ENCODE measurements at regions not wholly inside any gene's neighbourhood (a gene's known extent, or its start where the extent isn't known, plus 50 kb on each side); places are given as distances from the start of the nearest gene placed in this dataset.

DNA sequence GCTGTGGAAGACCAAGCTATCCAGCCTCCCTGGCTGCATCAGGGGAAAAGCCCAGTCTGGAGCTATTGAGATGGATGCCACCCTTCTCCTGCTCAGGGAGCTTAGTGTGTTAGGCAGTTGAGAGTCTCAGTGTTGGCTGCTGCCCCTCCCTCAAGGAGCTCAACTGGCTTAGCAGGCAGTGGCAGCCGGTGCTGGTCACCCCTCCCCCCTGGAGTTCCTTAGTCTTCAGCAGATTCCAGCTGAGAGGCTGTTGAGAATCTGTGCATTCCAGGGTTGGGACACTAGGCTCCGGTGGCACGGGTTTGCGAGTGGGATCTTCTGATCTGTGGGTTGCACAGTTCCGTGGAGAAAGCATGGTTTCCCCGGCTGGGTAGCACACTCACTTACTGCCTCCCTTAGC lies 883.8 kb downstream of the NSUN3 start:
- H3K4me1 ChIP-seq (ENCODE audit: control insufficient read depth, insufficient read depth, low read length) = no peaks in the 10 kb centered on the region
- no CpG with 5 or more reads among the region's 6 CpGs for WGBS (ENCODE audit: insufficient coverage, low lambda C conversion rate)
- no peaks in the 10 kb centered on the region for H3K27me3 ChIP-seq (ENCODE audit: control insufficient read depth, insufficient read depth, low read length)
- H3K27ac ChIP-seq (ENCODE audit: low read length) = no peak overlapping the region
- no peaks in the 10 kb centered on the region for H3K9me3 ChIP-seq (ENCODE audit: control insufficient read depth, low read depth, low read length)
- no peaks in the 10 kb centered on the region for H3K36me3 ChIP-seq (ENCODE audit: control insufficient read depth, insufficient read depth, low read length)
- DNase-seq = no peak
- H3K4me3 ChIP-seq (ENCODE audit: low read length) = no peak overlapping the region

DNA sequence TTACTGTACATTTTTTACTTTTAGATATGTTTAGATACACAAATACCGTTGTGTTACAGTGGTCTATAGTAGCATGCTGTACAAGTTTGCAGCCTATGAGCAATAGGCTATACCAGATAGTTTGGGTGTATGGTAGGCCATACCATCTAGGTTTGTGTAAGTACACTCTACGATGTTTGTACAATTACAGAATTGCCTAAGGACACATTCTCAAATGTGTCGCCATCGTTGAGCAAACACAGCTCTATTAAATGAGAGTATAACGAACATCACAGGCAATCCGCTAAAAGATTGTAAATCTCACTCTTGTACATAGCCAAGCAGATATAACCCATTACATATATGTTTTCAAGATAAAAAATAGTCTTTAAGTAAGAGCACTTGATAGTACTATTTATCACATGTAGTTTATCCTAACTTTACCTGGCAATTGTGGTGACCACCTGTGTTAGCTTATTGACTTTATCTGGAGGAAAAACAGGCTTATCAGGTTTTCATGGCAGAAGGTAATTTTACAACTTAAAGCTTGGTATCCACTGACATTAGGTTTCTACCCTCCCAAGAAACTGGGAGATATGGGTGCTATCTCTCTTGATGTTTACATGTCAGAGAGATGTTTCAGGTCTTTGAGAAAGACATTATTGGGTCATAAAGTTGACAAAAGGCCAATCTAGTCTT lies 898.7 kb downstream of the NSUN3 start:
- WGBS (ENCODE audit: insufficient coverage, low lambda C conversion rate) = 17% methylated on average over 1 of the region's 6 CpGs
- H3K4me1 ChIP-seq (ENCODE audit: control insufficient read depth, insufficient read depth, low read length) = no peaks in the 10 kb centered on the region
- no peaks in the 10 kb centered on the region for H3K27me3 ChIP-seq (ENCODE audit: control insufficient read depth, insufficient read depth, low read length)
- DNase-seq = peak; percentile 14 to 51
- no peak overlapping the region for H3K27ac ChIP-seq (ENCODE audit: low read length)
- H3K9me3 ChIP-seq (ENCODE audit: control insufficient read depth, low read depth, low read length) = no peaks in the 10 kb centered on the region
- no peak overlapping the region for H3K4me3 ChIP-seq (ENCODE audit: low read length)
- no peaks in the 10 kb centered on the region for H3K36me3 ChIP-seq (ENCODE audit: control insufficient read depth, insufficient read depth, low read length)

DNA sequence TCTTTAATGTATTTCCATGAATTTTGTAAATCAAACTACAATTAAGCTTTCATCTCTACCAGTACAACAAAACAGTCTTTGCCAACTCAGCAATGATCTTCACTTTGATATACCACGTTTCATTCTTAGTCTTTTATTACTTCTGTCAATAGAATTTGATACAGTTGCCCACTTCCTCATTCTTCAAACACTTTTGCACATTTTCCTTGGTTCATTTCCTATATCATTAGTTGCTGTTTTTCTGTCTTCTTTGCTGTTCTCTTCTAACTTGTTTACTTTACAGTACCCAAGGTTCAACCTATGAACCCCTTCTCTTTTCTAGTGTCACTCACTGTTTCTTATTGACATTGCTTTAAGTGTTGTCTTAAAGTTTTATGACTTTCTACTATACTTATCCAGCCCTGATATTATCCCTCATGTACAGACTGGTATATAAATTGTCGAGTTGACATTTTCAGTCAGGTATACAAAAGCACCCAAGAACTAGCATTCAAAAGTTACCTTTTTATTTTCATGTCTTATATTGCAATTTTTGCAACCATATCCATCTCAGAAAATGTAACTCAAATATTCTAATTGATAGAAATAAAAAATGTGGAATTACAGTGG lies 903.1 kb downstream of the NSUN3 start:
- H3K4me3 ChIP-seq (ENCODE audit: low read length) = no peak overlapping the region
- DNase-seq = no peak
- H3K27me3 ChIP-seq (ENCODE audit: control insufficient read depth, insufficient read depth, low read length) = no peaks in the 10 kb centered on the region
- no peaks in the 10 kb centered on the region for H3K9me3 ChIP-seq (ENCODE audit: control insufficient read depth, low read depth, low read length)
- no peaks in the 10 kb centered on the region for H3K36me3 ChIP-seq (ENCODE audit: control insufficient read depth, insufficient read depth, low read length)
- no peaks in the 10 kb centered on the region for H3K4me1 ChIP-seq (ENCODE audit: control insufficient read depth, insufficient read depth, low read length)
- WGBS (ENCODE audit: insufficient coverage, low lambda C conversion rate) = 64% methylated on average over 1 of the region's 2 CpGs
- H3K27ac ChIP-seq (ENCODE audit: low read length) = no peak overlapping the region

DNA sequence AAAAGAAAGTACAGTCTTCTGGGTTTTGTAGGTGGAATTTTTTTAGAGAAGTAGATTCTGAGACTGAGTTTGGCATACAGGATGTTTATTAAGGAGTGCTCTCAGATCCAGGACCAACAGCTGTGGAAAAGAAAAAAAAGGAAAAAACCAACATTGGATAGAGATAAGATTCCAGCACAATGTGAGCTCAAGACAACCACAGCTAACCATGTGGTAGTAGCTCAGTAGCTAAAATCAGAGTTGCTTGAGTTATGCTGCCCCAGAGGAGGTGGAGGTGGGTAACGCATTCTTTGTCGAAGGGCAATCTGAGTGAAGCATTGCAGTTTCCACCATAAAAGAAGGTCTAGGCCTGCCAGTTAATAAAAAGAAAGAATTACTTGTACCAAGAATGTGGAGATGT lies 904.3 kb downstream of the NSUN3 start:
- H3K27me3 ChIP-seq (ENCODE audit: control insufficient read depth, insufficient read depth, low read length) = no peaks in the 10 kb centered on the region
- H3K9me3 ChIP-seq (ENCODE audit: control insufficient read depth, low read depth, low read length) = no peaks in the 10 kb centered on the region
- DNase-seq = no peak
- no peak overlapping the region for H3K4me3 ChIP-seq (ENCODE audit: low read length)
- H3K4me1 ChIP-seq (ENCODE audit: control insufficient read depth, insufficient read depth, low read length) = no peaks in the 10 kb centered on the region
- no CpG with 5 or more reads among the region's 2 CpGs for WGBS (ENCODE audit: insufficient coverage, low lambda C conversion rate)
- no peak overlapping the region for H3K27ac ChIP-seq (ENCODE audit: low read length)
- no peaks in the 10 kb centered on the region for H3K36me3 ChIP-seq (ENCODE audit: control insufficient read depth, insufficient read depth, low read length)

DNA sequence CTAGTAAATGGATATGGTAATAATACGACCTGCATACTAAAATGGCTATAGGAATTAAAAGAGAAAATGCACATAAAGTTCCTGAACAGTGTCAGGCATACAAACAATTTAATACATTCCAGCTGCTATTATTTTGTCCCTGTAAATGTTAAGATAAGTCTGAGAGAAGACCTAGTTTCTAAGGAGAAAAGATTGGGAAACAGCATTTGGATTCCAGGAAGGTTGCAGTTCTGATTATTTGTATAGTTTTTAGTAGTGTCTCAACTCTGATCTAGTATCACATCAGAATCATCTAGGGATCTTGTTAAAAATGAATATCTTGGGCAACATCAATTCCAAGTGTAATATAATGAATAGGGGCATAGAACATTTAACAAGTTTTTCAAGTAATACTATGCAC lies 905.7 kb downstream of the NSUN3 start:
- Histone ChIP-seq H3K36me3 (ENCODE audit: control insufficient read depth, insufficient read depth, low read length) (no peaks in the 10 kb centered on the region), H3K27ac (ENCODE audit: low read length) (no peak overlapping the region), H3K4me1 (ENCODE audit: control insufficient read depth, insufficient read depth, low read length) (no peaks in the 10 kb centered on the region), H3K4me3 (ENCODE audit: low read length) (no peak overlapping the region), H3K27me3 (ENCODE audit: control insufficient read depth, insufficient read depth, low read length) (no peaks in the 10 kb centered on the region), H3K9me3 (ENCODE audit: control insufficient read depth, low read depth, low read length) (no peaks in the 10 kb centered on the region)
- no peak for DNase-seq
- WGBS (ENCODE audit: insufficient coverage, low lambda C conversion rate) = no CpG with 5 or more reads among the region's 1 CpG

DNA sequence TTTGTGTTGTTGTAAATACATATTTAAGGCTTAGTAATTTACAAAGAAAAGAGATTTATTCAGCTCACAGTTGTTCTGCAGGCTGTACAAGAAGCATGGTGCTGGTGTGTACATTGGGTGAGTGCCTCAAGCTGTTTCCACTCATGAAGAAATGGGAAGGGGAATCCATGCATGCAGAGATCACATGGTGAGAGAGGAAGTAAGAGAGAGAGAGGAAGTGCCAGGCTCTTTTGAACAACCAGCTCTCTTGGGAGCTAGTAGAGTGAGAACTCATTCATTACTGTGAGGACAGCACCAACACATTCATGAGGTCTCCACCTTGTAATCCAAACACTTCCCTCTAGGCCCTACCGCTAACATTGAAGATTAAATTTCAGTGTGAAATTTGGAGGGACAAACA lies 909.2 kb downstream of the NSUN3 start:
- no peak overlapping the region for H3K4me3 ChIP-seq (ENCODE audit: low read length)
- no peak for DNase-seq
- no peaks in the 10 kb centered on the region for H3K9me3 ChIP-seq (ENCODE audit: control insufficient read depth, low read depth, low read length)
- H3K36me3 ChIP-seq (ENCODE audit: control insufficient read depth, insufficient read depth, low read length) = no peaks in the 10 kb centered on the region
- H3K27me3 ChIP-seq (ENCODE audit: control insufficient read depth, insufficient read depth, low read length) = no peaks in the 10 kb centered on the region
- WGBS (ENCODE audit: insufficient coverage, low lambda C conversion rate) = no CpG with 5 or more reads among the region's 1 CpG
- H3K4me1 ChIP-seq (ENCODE audit: control insufficient read depth, insufficient read depth, low read length) = no peaks in the 10 kb centered on the region
- no peak overlapping the region for H3K27ac ChIP-seq (ENCODE audit: low read length)

DNA sequence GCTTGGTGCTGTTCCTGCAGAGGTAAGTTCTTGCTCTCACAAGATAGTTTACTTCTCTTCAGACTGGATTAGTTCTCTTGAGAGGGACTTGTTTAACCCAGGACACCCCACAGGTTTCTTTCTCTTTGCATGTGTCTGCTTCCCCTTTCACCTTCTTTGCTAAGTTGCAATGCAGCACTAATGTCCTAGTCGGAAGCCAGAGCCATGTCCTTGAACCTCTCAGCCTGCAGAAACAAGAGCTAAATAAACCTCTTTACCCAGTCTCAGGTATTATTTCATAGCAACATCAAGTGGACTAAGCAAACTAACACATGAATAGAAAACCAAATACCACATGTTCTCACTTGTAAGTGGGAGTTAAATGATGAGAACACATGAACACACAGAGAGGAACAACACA lies 915.2 kb downstream of the NSUN3 start:
- no CpG with 5 or more reads among the region's 1 CpG for WGBS (ENCODE audit: insufficient coverage, low lambda C conversion rate)
- no peaks in the 10 kb centered on the region for H3K36me3 ChIP-seq (ENCODE audit: control insufficient read depth, insufficient read depth, low read length)

DNA sequence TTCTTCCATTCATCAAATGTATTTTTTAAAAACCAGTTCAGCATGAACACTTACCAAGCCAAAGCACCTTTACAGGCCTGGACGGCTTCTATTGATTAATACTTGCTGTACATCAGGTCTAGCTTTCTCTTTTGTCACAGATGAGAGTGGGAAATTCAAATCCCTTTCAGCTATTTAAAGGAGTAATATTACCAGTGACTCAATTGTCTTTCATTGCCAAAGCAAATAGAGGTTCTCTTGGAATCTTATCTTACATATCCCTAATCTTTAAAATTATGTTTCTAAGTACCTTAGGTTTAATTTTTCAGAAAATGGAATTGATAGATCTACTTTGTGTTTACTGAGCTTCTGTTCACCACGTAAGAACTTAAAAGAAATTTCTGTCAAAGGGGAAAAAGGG lies 922.9 kb downstream of the NSUN3 start:
- Histone ChIP-seq H3K27ac (ENCODE audit: low read length) (no peak overlapping the region), H3K27me3 (ENCODE audit: control insufficient read depth, insufficient read depth, low read length) (no peaks in the 10 kb centered on the region), H3K4me1 (ENCODE audit: control insufficient read depth, insufficient read depth, low read length) (no peaks in the 10 kb centered on the region), H3K4me3 (ENCODE audit: low read length) (no peak overlapping the region), H3K36me3 (ENCODE audit: control insufficient read depth, insufficient read depth, low read length) (no peaks in the 10 kb centered on the region), H3K9me3 (ENCODE audit: control insufficient read depth, low read depth, low read length) (no peaks in the 10 kb centered on the region)
- WGBS (ENCODE audit: insufficient coverage, low lambda C conversion rate) = 93% methylated on average over 2 of the region's 2 CpGs
- no peak for DNase-seq

More for the DNA sequence above, 915.2 kb downstream of the NSUN3 start:
- no peak overlapping the region for H3K4me3 ChIP-seq (ENCODE audit: low read length)
- H3K27ac ChIP-seq (ENCODE audit: low read length) = no peak overlapping the region
- no peaks in the 10 kb centered on the region for H3K4me1 ChIP-seq (ENCODE audit: control insufficient read depth, insufficient read depth, low read length)
- no peaks in the 10 kb centered on the region for H3K27me3 ChIP-seq (ENCODE audit: control insufficient read depth, insufficient read depth, low read length)
- no peaks in the 10 kb centered on the region for H3K9me3 ChIP-seq (ENCODE audit: control insufficient read depth, low read depth, low read length)
- DNase-seq = no peak

DNA sequence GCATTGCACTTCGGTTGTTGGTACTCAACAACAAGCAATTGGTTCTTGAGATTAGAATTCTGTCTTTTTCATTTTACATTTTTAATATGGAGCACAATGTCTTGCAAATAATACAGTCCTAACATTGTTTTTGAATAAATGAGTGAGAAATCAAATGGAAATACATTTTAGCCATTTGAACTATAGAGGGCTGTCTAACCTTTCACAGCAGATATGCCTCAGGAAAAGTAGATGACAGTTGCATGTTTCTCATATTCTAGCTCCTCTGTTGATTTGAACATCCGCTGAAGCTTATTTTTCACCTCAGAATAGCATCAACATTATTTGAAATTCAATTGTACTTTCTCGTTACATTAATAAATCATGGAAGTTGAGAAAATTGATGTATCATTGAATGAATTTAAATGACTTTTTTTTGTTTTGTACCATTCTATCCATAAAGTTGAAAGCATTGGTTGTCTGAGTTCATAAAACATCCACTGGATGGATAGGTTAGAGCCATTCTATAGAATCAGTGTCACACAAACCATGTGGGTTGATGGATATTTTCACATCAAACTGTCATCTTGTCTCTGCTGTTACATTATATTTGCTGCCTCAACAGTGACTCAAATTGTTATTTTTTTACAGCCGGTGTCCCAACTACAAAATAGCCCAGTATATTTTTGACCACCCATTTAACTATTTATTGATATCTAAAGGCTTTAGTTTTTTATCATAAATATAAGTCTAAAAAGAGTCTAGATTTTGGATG lies 928.3 kb downstream of the NSUN3 start:
- Histone ChIP-seq H3K27me3 (ENCODE audit: control insufficient read depth, insufficient read depth, low read length) (no peaks in the 10 kb centered on the region), H3K4me3 (ENCODE audit: low read length) (no peak overlapping the region)
- WGBS (ENCODE audit: insufficient coverage, low lambda C conversion rate) = 95% methylated on average over 2 of the region's 4 CpGs

DNA sequence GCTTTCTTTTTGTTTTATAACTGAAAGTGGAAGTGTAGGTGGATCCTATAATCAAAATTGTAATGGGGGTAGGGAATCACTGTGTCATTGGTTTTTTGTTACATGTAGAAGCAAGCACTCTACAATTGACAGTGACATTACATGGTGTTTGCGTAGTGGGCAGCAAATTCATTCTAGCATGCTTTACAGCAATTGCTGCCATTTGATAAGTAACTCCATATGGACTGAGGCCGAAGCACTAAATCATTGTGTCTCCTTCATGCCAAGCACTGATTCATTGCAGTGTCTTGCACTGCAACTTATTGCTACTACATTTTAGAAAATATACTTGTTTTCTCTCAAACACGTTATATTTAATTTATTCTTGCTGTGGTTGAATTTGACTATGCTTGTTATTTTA lies 933.9 kb downstream of the NSUN3 start:
- no CpG with 5 or more reads among the region's 3 CpGs for WGBS (ENCODE audit: insufficient coverage, low lambda C conversion rate)
- no peaks in the 10 kb centered on the region for H3K4me1 ChIP-seq (ENCODE audit: control insufficient read depth, insufficient read depth, low read length)
- H3K27me3 ChIP-seq (ENCODE audit: control insufficient read depth, insufficient read depth, low read length) = no peaks in the 10 kb centered on the region
- no peaks in the 10 kb centered on the region for H3K9me3 ChIP-seq (ENCODE audit: control insufficient read depth, low read depth, low read length)
- H3K27ac ChIP-seq (ENCODE audit: low read length) = no peak overlapping the region
- H3K36me3 ChIP-seq (ENCODE audit: control insufficient read depth, insufficient read depth, low read length) = no peaks in the 10 kb centered on the region
- no peak for DNase-seq
- H3K4me3 ChIP-seq (ENCODE audit: low read length) = no peak overlapping the region

More for the DNA sequence above, 928.3 kb downstream of the NSUN3 start:
- Histone ChIP-seq H3K4me1 (ENCODE audit: control insufficient read depth, insufficient read depth, low read length) (no peaks in the 10 kb centered on the region), H3K36me3 (ENCODE audit: control insufficient read depth, insufficient read depth, low read length) (no peaks in the 10 kb centered on the region), H3K9me3 (ENCODE audit: control insufficient read depth, low read depth, low read length) (no peaks in the 10 kb centered on the region), H3K27ac (ENCODE audit: low read length) (no peak overlapping the region)
- DNase-seq = no peak
